Adrenal gland (tissue), 5 donors: ENCODE measurements at regions not wholly inside any gene's neighbourhood (a gene's known extent, or its start where the extent isn't known, plus 50 kb on each side); places are given as distances from the start of the nearest gene placed in this dataset.

ENCODE experiments used
- POLR2A ChIP-seq, 2 donors: fragments of 450-650 bp; IDR thresholded peaks; one replicate each; pipeline ENCODE4 v1.6.1; 2017; ENCODE audit warnings: antibody characterized with exemption in 2 of 2, mild to moderate bottlenecking in 2 of 2, moderate library complexity in 1 of 2
- TF ChIP-seq, protein P1 (sequence below), 6 experiments: fragments of 450-650 bp in 4 of 6; fragments of 200-600 bp in 2 of 6; sonication (generic) in 1 of 6; IDR thresholded peaks; 1 replicate in 5 of 6; 2 replicates in 1 of 6; pipeline versions ENCODE4 v1.5.1 to v1.8.0; 2016 to 2021; ENCODE audit warnings: antibody characterized with exemption in 6 of 6, mild to moderate bottlenecking in 2 of 6, moderate library complexity in 1 of 6
- donor health status: DM: no; HTN: no; CAD: no.

DNA sequence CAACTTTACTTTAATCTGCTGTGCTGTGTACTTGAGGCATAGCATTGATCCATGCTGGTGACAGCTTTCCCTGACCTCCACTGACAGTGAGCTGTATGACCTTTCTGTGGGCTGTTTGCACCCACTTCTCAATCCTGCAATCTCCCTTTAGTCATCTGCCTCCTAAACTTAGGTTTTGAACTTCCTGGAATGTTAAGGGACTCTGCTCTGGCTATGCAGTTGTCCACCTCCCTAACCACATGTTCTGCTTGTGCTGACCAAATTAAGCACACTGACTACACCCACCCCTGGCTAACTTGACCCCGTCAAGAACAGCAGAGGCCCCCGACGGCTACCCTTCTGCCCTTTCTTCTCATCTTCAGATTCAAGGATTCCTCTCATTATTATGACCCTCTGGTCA, 89.1 kb upstream of the NTM start:
- TF ChIP-seq POLR2A (IDR thresholded peaks at IDR 0.05): no peak
- TF ChIP-seq, protein P1, sequence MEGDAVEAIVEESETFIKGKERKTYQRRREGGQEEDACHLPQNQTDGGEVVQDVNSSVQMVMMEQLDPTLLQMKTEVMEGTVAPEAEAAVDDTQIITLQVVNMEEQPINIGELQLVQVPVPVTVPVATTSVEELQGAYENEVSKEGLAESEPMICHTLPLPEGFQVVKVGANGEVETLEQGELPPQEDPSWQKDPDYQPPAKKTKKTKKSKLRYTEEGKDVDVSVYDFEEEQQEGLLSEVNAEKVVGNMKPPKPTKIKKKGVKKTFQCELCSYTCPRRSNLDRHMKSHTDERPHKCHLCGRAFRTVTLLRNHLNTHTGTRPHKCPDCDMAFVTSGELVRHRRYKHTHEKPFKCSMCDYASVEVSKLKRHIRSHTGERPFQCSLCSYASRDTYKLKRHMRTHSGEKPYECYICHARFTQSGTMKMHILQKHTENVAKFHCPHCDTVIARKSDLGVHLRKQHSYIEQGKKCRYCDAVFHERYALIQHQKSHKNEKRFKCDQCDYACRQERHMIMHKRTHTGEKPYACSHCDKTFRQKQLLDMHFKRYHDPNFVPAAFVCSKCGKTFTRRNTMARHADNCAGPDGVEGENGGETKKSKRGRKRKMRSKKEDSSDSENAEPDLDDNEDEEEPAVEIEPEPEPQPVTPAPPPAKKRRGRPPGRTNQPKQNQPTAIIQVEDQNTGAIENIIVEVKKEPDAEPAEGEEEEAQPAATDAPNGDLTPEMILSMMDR (IDR thresholded peaks at IDR 0.05): no peak
